ENCODE measurements at regions not wholly inside any gene's neighbourhood (a gene's known extent, or its start where the extent isn't known, plus 50 kb on each side); places are given as distances from the start of the nearest gene placed in this dataset. TPM values are rescaled to one million over a fixed set of nuclear protein-coding genes. Genes with fewer than 3 reads are reported as not detected.

- WGBS (ENCODE audit: insufficient coverage), result 86% methylated on average over 5 of the region's 6 CpGs
These were observed 49.7 kb upstream of the MACF1 start for GRCh38 chr1:39154553-39155421.

More at GRCh38 chr1:39154553-39155421, 49.7 kb upstream of the MACF1 start:
- DNase-seq, result no peak
- no peak overlapping the region for H3K4me3 ChIP-seq (ENCODE audit: control extremely low read depth in 1 of 5, extremely low read depth in 1 of 5, insufficient read depth in 1 of 5, low read depth in 2 of 5, low read length in 4 of 5)
- H2AFZ ChIP-seq (ENCODE audit: insufficient read depth, low read depth, low read length, poor library complexity, severe bottlenecking), result no peak overlapping the region
- H3K4me1 ChIP-seq (ENCODE audit: control insufficient read depth in 2 of 2, insufficient read depth in 2 of 2, low read length in 2 of 2), result no peaks in the 10 kb centered on the region
- ChIA-PET POLR2A (no interaction called here), CTCF (no interaction called here)
- Mint-ChIP-seq H3K27me3 (peaks cover 6% of the 10 kb centered on the region), H3K4me1 (no peaks in the 10 kb centered on the region), H3K27ac (no peak overlapping the region), H3K9me3 (ENCODE audit: insufficient read depth) (no peaks in the 10 kb centered on the region), H3K4me3 (no peak overlapping the region)
- TF ChIP-seq, protein P1, sequence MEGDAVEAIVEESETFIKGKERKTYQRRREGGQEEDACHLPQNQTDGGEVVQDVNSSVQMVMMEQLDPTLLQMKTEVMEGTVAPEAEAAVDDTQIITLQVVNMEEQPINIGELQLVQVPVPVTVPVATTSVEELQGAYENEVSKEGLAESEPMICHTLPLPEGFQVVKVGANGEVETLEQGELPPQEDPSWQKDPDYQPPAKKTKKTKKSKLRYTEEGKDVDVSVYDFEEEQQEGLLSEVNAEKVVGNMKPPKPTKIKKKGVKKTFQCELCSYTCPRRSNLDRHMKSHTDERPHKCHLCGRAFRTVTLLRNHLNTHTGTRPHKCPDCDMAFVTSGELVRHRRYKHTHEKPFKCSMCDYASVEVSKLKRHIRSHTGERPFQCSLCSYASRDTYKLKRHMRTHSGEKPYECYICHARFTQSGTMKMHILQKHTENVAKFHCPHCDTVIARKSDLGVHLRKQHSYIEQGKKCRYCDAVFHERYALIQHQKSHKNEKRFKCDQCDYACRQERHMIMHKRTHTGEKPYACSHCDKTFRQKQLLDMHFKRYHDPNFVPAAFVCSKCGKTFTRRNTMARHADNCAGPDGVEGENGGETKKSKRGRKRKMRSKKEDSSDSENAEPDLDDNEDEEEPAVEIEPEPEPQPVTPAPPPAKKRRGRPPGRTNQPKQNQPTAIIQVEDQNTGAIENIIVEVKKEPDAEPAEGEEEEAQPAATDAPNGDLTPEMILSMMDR (IDR thresholded peaks at IDR 0.05), result no peak
- TF ChIP-seq EZH2 (IDR thresholded peaks at IDR 0.05; ENCODE audit: borderline replicate concordance, insufficient read depth, low read depth, low read length, poor library complexity, severe bottlenecking), result no peak
- H3K4me2 ChIP-seq (replicated peaks; ENCODE audit: low read depth, low read length, poor library complexity, severe bottlenecking), result no peak overlapping the region
- no peaks in the 10 kb centered on the region for H4K20me1 ChIP-seq (ENCODE audit: control insufficient read depth, insufficient read depth, low read length, poor library complexity, severe bottlenecking)
- no peak overlapping the region for H3K27ac ChIP-seq (ENCODE audit: low read length in 2 of 2)
- no peaks in the 10 kb centered on the region for H3K9me3 ChIP-seq (ENCODE audit: control extremely low read depth in 1 of 3, control insufficient read depth in 2 of 3, insufficient read depth in 1 of 3, low read length in 2 of 3)
- H3K27me3 ChIP-seq (replicated peaks in 1 of 4; ENCODE audit: control extremely low read depth in 1 of 4, control insufficient read depth in 3 of 4, insufficient read depth in 4 of 4, low read length in 3 of 4), result no peaks in the 10 kb centered on the region
- intact Hi-C loops (cut with micrococcal nuclease), result no loop called here
- H3K79me2 ChIP-seq (ENCODE audit: control insufficient read depth, insufficient read depth, low read length), result no peaks in the 10 kb centered on the region
- H3K36me3 ChIP-seq (replicated peaks in 1 of 2; ENCODE audit: control extremely low read depth in 1 of 2, control insufficient read depth in 1 of 2, extremely low read depth in 1 of 2, insufficient read depth in 2 of 2, low read length in 1 of 2), result no peaks in the 10 kb centered on the region
- no peak for ATAC-seq (ENCODE audit: low read depth)
- H3K9ac ChIP-seq (ENCODE audit: low read length), result no peak overlapping the region

Small RNAs in the stretch of these regions (small RNA-seq; reads per million reads assigned to genes)
- 4.2 reads per million, percentile 62 among the genes with 10 or more reads in this experiment for gene RNA5SP44 (ENCODE audit: insufficient read length, low read depth, low replicate concordance)
- not detected for gene RNU6-608P (ENCODE audit: insufficient read length, low read depth, low replicate concordance)

Measured in B cell (primary cell).